ENCODE measurements at regions not wholly inside any gene's neighbourhood (a gene's known extent, or its start where the extent isn't known, plus 50 kb on each side); places are given as distances from the start of the nearest gene placed in this dataset.

GRCh38 chr13:60312851-60313505 lies 84.0 kb upstream of the TDRD3 start:
- TF ChIP-seq, protein P1, sequence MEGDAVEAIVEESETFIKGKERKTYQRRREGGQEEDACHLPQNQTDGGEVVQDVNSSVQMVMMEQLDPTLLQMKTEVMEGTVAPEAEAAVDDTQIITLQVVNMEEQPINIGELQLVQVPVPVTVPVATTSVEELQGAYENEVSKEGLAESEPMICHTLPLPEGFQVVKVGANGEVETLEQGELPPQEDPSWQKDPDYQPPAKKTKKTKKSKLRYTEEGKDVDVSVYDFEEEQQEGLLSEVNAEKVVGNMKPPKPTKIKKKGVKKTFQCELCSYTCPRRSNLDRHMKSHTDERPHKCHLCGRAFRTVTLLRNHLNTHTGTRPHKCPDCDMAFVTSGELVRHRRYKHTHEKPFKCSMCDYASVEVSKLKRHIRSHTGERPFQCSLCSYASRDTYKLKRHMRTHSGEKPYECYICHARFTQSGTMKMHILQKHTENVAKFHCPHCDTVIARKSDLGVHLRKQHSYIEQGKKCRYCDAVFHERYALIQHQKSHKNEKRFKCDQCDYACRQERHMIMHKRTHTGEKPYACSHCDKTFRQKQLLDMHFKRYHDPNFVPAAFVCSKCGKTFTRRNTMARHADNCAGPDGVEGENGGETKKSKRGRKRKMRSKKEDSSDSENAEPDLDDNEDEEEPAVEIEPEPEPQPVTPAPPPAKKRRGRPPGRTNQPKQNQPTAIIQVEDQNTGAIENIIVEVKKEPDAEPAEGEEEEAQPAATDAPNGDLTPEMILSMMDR (IDR thresholded peaks at IDR 0.05; ENCODE audit: poor library complexity, severe bottlenecking) = no peak
- TF ChIP-seq EZH2 (IDR thresholded peaks at IDR 0.05; ENCODE audit: borderline replicate concordance, insufficient read depth, low read length, poor library complexity, severe bottlenecking) (no peak), POLR2AphosphoS5 (IDR thresholded peaks at IDR 0.05) (no peak), MXI1 (conservative IDR thresholded peaks at IDR 0.05; ENCODE audit: poor library complexity, severe bottlenecking) (no peak), TAF1 (IDR thresholded peaks at IDR 0.05; ENCODE audit: low read depth) (no peak), RAD21 (conservative IDR thresholded peaks at IDR 0.05) (no peak), SMC3 (conservative IDR thresholded peaks at IDR 0.05; ENCODE audit: poor library complexity) (no peak)
- TF ChIP-seq, protein P2, sequence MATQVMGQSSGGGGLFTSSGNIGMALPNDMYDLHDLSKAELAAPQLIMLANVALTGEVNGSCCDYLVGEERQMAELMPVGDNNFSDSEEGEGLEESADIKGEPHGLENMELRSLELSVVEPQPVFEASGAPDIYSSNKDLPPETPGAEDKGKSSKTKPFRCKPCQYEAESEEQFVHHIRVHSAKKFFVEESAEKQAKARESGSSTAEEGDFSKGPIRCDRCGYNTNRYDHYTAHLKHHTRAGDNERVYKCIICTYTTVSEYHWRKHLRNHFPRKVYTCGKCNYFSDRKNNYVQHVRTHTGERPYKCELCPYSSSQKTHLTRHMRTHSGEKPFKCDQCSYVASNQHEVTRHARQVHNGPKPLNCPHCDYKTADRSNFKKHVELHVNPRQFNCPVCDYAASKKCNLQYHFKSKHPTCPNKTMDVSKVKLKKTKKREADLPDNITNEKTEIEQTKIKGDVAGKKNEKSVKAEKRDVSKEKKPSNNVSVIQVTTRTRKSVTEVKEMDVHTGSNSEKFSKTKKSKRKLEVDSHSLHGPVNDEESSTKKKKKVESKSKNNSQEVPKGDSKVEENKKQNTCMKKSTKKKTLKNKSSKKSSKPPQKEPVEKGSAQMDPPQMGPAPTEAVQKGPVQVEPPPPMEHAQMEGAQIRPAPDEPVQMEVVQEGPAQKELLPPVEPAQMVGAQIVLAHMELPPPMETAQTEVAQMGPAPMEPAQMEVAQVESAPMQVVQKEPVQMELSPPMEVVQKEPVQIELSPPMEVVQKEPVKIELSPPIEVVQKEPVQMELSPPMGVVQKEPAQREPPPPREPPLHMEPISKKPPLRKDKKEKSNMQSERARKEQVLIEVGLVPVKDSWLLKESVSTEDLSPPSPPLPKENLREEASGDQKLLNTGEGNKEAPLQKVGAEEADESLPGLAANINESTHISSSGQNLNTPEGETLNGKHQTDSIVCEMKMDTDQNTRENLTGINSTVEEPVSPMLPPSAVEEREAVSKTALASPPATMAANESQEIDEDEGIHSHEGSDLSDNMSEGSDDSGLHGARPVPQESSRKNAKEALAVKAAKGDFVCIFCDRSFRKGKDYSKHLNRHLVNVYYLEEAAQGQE (IDR thresholded peaks at IDR 0.05; ENCODE audit: borderline replicate concordance) = no peak
